WTC11 (cell line): ENCODE measurements at regions not wholly inside any gene's neighbourhood (a gene's known extent, or its start where the extent isn't known, plus 50 kb on each side); places are given as distances from the start of the nearest gene placed in this dataset.

ENCODE experiments used
- ATAC-seq: fragments of 200-7000 bp; cut with Tn5 transposase; 2 replicates; pipeline ENCODE4 v1.10.0; 2021; ENCODE audit warnings: mild to moderate bottlenecking, moderate library complexity
- CTCF ChIA-PET: fragments of 300-600 bp; sonication (Branson Sonifier 250); formaldehyde crosslinking; loops from one replicate; lab custom pipeline; 2021; ENCODE audit warnings: antibody characterized with exemption; lab: Charles Lee
- POLR2A ChIA-PET: fragments of 350-600 bp; sonication (Branson Sonifier 250); formaldehyde crosslinking; loops from one replicate; lab custom pipeline; 2021; ENCODE audit warnings: antibody characterized with exemption; lab: Charles Lee
- DNase-seq: peaks from one replicate; pipeline ENCODE4 v3.0.0; 2021; ENCODE audit warnings: low spot score
- H3K27ac Mint-ChIP-seq: 2 replicates; pipeline ENCODE4 v1.8.0; 2021; ENCODE audit warnings: mixed read lengths
- H3K27me3 Mint-ChIP-seq: 2 replicates; pipeline ENCODE4 v1.8.0; 2021; ENCODE audit warnings: low read depth, mild to moderate bottlenecking, moderate library complexity, mixed read lengths
- H3K36me3 Mint-ChIP-seq: 2 replicates; pipeline ENCODE4 v1.8.0; 2021; ENCODE audit warnings: mixed read lengths
- H3K4me1 Mint-ChIP-seq: 2 replicates; pipeline ENCODE4 v1.8.0; 2022; ENCODE audit warnings: mixed read lengths
- H3K4me3 Mint-ChIP-seq: 2 replicates; pipeline ENCODE4 v1.8.0; 2021; ENCODE audit warnings: mild to moderate bottlenecking, moderate library complexity, mixed read lengths
- H3K9me3 Mint-ChIP-seq: 2 replicates; pipeline ENCODE4 v1.8.0; 2021; ENCODE audit warnings: mixed read lengths
- CREM ChIP-seq: sonication (generic); formaldehyde crosslinking; IDR thresholded peaks from 2 replicates; pipeline ENCODE4 v1.8.1; 2022; ENCODE audit warnings: mild to moderate bottlenecking, missing genetic modification reagents, moderate library complexity
- FOXP1 ChIP-seq: sonication (generic); formaldehyde crosslinking; IDR thresholded peaks from 2 replicates; pipeline ENCODE4 v1.8.0; 2022; ENCODE audit warnings: missing genetic modification reagents, mild to moderate bottlenecking, moderate library complexity, borderline replicate concordance
- GABPB1 ChIP-seq: sonication (generic); formaldehyde crosslinking; IDR thresholded peaks from 2 replicates; pipeline ENCODE4 v1.8.1; 2023; ENCODE audit warnings: mild to moderate bottlenecking, missing genetic modification reagents
- MXD4 ChIP-seq: fragments of 250-450 bp; sonication (Bioruptor Pico); IDR thresholded peaks from 2 replicates; pipeline ENCODE4 v1.8.0; 2021; ENCODE audit warnings: mild to moderate bottlenecking, moderate library complexity, borderline replicate concordance
- NFYB ChIP-seq: sonication (generic); formaldehyde crosslinking; conservative IDR thresholded peaks from 2 replicates; pipeline ENCODE4 v1.8.0; 2022; ENCODE audit warnings: low read depth, missing genetic modification reagents
- NR3C1 ChIP-seq: sonication (generic); formaldehyde crosslinking; conservative IDR thresholded peaks from 2 replicates; pipeline ENCODE4 v1.8.1; 2023; ENCODE audit warnings: low read depth, mild to moderate bottlenecking, missing genetic modification reagents
- RORB ChIP-seq: fragments of 250-450 bp; sonication (Bioruptor Pico); IDR thresholded peaks from 2 replicates; pipeline ENCODE4 v1.9.0; 2021; ENCODE audit warnings: mild to moderate bottlenecking
- SMAD4 ChIP-seq: sonication (generic); formaldehyde crosslinking; IDR thresholded peaks from 2 replicates; pipeline ENCODE4 v1.8.0; 2022; ENCODE audit warnings: mild to moderate bottlenecking, missing genetic modification reagents
- TEAD4 ChIP-seq: sonication (generic); formaldehyde crosslinking; IDR thresholded peaks from 2 replicates; pipeline ENCODE4 v1.8.0; 2022; ENCODE audit warnings: mild to moderate bottlenecking, missing genetic modification reagents
- ZBTB21 ChIP-seq: sonication (generic); formaldehyde crosslinking; IDR thresholded peaks from 2 replicates; pipeline ENCODE4 v1.8.1; 2023; ENCODE audit warnings: mild to moderate bottlenecking, missing genetic modification reagents, borderline replicate concordance
- ZNF396 ChIP-seq: fragments of 250-450 bp; sonication (Bioruptor Pico); IDR thresholded peaks from 2 replicates; pipeline ENCODE4 v1.8.0; 2021; ENCODE audit warnings: mild to moderate bottlenecking, moderate library complexity, borderline replicate concordance
- ZNF416 ChIP-seq: fragments of 250-450 bp; sonication (Bioruptor Pico); IDR thresholded peaks from 2 replicates; pipeline ENCODE4 v1.9.0; 2021; ENCODE audit warnings: mild to moderate bottlenecking, inconsistent platforms
- ZNF671 ChIP-seq: fragments of 250-450 bp; sonication (Bioruptor Pico); IDR thresholded peaks from 2 replicates; pipeline ENCODE4 v1.8.0; 2021; ENCODE audit warnings: mild to moderate bottlenecking
- TF ChIP-seq, protein P1 (sequence below): fragments of 250-450 bp; sonication (Bioruptor Pico); IDR thresholded peaks from 2 replicates; pipeline ENCODE4 v2.1.2; 2022; ENCODE audit warnings: mild to moderate bottlenecking, moderate library complexity
- TF ChIP-seq, protein P2 (sequence below): sonication (generic); formaldehyde crosslinking; IDR thresholded peaks from 2 replicates; pipeline ENCODE4 v1.8.1; 2022; ENCODE audit warnings: mild to moderate bottlenecking, missing genetic modification reagents, moderate library complexity, borderline replicate concordance
- TF ChIP-seq, protein P3 (sequence below): sonication (generic); formaldehyde crosslinking; IDR thresholded peaks from 2 replicates; pipeline ENCODE4 v1.8.1; 2023; ENCODE audit warnings: mild to moderate bottlenecking, missing genetic modification reagents
- TF ChIP-seq, protein P4 (sequence below): sonication (generic); formaldehyde crosslinking; IDR thresholded peaks from 2 replicates; pipeline ENCODE4 v1.8.1; 2022; ENCODE audit warnings: mild to moderate bottlenecking, moderate library complexity, missing genetic modification reagents
- TF ChIP-seq, protein P5 (sequence below): sonication (generic); formaldehyde crosslinking; IDR thresholded peaks from 2 replicates; pipeline ENCODE4 v1.8.0; 2022; ENCODE audit warnings: mild to moderate bottlenecking, missing genetic modification reagents
- TF ChIP-seq, protein P6 (sequence below): sonication (generic); formaldehyde crosslinking; IDR thresholded peaks from 2 replicates; pipeline ENCODE4 v1.8.0; 2022; ENCODE audit warnings: mild to moderate bottlenecking, missing genetic modification reagents
- TF ChIP-seq, protein P7 (sequence below): sonication (generic); formaldehyde crosslinking; IDR thresholded peaks from 2 replicates; pipeline ENCODE4 v1.8.1; 2022; ENCODE audit warnings: missing genetic modification reagents, borderline replicate concordance

DNA sequence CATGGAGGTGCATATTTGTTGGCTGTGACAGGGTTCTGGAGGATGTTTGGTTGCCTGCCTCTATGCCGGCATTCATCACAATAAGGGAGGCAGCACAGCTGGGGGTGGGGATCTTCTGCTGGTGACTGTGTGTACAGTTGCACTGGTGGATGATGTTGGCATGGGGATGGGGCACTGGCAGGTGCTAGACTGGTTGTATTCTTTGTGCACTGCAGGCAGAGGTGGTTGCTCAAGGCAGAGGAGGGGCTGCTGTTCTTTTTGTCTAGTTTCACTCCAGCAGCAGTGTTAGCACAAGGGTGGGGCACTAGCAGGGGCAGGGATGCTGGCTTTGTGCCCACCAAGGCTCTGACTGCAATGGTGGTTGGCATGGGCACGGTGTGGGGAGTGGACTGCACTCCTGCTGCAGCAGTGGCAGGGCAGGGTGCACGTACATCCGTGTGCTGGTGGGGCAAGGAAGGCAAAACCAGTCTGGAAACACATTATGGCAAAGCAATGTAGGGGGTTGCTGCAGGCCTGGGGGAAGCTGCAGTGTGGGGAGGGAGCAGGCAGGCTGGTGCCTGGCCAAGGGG, 69.3 kb downstream of the ISOC1 start:
- ATAC-seq (no peak), DNase-seq (no peak)
- Mint-ChIP-seq H3K4me1 (0 out of 2 replicates have a peak, but pooled peaks cover 3% of the 10 kb centered on the region), H3K4me3 (no peak overlapping the region), H3K27me3 (no peaks in the 10 kb centered on the region; the same call in 1 of the 2 replicates), H3K27ac (no peak overlapping the region), H3K9me3 (peaks cover 23% of the 10 kb centered on the region), H3K36me3 (peaks cover 14% of the 10 kb centered on the region)
- ChIA-PET POLR2A (no interaction called here), CTCF (no interaction called here)
- TF ChIP-seq FOXP1 (CRISPR knock-in tag) (no peak), TEAD4 (CRISPR knock-in tag) (no peak), MXD4 (no peak), NR3C1 (CRISPR knock-in tag) (no peak), GABPB1 (CRISPR knock-in tag) (no peak), ZNF416 (no peak), CREM (CRISPR knock-in tag) (no peak), ZBTB21 (CRISPR knock-in tag) (no peak), SMAD4 (no peak), NFYB (no peak), ZNF396 (CRISPR knock-in tag) (no peak), RORB (CRISPR knock-in tag) (no peak), ZNF671 (CRISPR knock-in tag) (no peak)
- TF ChIP-seq, protein P1, sequence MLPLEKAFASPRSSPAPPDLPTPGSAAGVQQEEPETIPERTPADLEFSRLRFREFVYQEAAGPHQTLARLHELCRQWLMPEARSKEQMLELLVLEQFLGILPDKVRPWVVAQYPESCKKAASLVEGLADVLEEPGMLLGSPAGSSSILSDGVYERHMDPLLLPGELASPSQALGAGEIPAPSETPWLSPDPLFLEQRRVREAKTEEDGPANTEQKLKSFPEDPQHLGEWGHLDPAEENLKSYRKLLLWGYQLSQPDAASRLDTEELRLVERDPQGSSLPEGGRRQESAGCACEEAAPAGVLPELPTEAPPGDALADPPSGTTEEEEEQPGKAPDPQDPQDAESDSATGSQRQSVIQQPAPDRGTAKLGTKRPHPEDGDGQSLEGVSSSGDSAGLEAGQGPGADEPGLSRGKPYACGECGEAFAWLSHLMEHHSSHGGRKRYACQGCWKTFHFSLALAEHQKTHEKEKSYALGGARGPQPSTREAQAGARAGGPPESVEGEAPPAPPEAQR = no peak
- TF ChIP-seq, protein P2, sequence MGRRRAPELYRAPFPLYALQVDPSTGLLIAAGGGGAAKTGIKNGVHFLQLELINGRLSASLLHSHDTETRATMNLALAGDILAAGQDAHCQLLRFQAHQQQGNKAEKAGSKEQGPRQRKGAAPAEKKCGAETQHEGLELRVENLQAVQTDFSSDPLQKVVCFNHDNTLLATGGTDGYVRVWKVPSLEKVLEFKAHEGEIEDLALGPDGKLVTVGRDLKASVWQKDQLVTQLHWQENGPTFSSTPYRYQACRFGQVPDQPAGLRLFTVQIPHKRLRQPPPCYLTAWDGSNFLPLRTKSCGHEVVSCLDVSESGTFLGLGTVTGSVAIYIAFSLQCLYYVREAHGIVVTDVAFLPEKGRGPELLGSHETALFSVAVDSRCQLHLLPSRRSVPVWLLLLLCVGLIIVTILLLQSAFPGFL = no peak
- TF ChIP-seq, protein P3, sequence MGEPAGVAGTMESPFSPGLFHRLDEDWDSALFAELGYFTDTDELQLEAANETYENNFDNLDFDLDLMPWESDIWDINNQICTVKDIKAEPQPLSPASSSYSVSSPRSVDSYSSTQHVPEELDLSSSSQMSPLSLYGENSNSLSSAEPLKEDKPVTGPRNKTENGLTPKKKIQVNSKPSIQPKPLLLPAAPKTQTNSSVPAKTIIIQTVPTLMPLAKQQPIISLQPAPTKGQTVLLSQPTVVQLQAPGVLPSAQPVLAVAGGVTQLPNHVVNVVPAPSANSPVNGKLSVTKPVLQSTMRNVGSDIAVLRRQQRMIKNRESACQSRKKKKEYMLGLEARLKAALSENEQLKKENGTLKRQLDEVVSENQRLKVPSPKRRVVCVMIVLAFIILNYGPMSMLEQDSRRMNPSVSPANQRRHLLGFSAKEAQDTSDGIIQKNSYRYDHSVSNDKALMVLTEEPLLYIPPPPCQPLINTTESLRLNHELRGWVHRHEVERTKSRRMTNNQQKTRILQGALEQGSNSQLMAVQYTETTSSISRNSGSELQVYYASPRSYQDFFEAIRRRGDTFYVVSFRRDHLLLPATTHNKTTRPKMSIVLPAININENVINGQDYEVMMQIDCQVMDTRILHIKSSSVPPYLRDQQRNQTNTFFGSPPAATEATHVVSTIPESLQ (CRISPR knock-in tag) = no peak
- TF ChIP-seq, protein P4, sequence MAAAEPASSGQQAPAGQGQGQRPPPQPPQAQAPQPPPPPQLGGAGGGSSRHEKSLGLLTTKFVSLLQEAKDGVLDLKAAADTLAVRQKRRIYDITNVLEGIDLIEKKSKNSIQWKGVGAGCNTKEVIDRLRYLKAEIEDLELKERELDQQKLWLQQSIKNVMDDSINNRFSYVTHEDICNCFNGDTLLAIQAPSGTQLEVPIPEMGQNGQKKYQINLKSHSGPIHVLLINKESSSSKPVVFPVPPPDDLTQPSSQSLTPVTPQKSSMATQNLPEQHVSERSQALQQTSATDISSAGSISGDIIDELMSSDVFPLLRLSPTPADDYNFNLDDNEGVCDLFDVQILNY (CRISPR knock-in tag) = no peak
- TF ChIP-seq, protein P5, sequence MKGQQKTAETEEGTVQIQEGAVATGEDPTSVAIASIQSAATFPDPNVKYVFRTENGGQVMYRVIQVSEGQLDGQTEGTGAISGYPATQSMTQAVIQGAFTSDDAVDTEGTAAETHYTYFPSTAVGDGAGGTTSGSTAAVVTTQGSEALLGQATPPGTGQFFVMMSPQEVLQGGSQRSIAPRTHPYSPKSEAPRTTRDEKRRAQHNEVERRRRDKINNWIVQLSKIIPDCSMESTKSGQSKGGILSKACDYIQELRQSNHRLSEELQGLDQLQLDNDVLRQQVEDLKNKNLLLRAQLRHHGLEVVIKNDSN (CRISPR knock-in tag) = no peak
- TF ChIP-seq, protein P6, sequence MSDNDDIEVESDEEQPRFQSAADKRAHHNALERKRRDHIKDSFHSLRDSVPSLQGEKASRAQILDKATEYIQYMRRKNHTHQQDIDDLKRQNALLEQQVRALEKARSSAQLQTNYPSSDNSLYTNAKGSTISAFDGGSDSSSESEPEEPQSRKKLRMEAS (CRISPR knock-in tag) = no peak
- TF ChIP-seq, protein P7, sequence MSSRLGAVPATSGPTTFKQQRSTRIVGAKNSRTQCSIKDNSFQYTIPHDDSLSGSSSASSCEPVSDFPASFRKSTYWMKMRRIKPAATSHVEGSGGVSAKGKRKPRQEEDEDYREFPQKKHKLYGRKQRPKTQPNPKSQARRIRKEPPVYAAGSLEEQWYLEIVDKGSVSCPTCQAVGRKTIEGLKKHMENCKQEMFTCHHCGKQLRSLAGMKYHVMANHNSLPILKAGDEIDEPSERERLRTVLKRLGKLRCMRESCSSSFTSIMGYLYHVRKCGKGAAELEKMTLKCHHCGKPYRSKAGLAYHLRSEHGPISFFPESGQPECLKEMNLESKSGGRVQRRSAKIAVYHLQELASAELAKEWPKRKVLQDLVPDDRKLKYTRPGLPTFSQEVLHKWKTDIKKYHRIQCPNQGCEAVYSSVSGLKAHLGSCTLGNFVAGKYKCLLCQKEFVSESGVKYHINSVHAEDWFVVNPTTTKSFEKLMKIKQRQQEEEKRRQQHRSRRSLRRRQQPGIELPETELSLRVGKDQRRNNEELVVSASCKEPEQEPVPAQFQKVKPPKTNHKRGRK = no peak
